Activated CD4-positive, alpha-beta T cell treated with anti-CD3 and anti-CD28 coated beads, Interleukin-2, amount 10 ng/mL, durations not matched to agents 7 days and 5 days (primary cell): ENCODE measurements at regions not wholly inside any gene's neighbourhood (a gene's known extent, or its start where the extent isn't known, plus 50 kb on each side); places are given as distances from the start of the nearest gene placed in this dataset.
"Not testable (repeated sequence)": the region's sequence is repeated elsewhere in the genome, so short reads cannot be mapped to it uniquely, and the experiment has no call there.

Source experiments
- CTCF ChIA-PET: fragments of 350-600 bp; sonication (Branson Sonifier 250); formaldehyde crosslinking; loops from one replicate; lab custom pipeline; 2021; ENCODE audit warnings: antibody characterized with exemption; lab: Charles Lee
- POLR2A ChIA-PET: fragments of 350-600 bp; sonication (Branson Sonifier 250); formaldehyde crosslinking; loops from one replicate; lab custom pipeline; 2021; ENCODE audit warnings: antibody characterized with exemption; lab: Charles Lee
- DNase-seq: peaks from one replicate; pipeline ENCODE4 v3.0.0-alpha.2; 2020
- H3K27ac Mint-ChIP-seq: one replicate; pipeline ENCODE4 v1.8.0; 2021; ENCODE audit warnings: mild to moderate bottlenecking, moderate library complexity, mixed read lengths
- H3K27me3 Mint-ChIP-seq: one replicate; pipeline ENCODE4 v1.8.0; 2021; ENCODE audit warnings: mixed read lengths
- H3K36me3 Mint-ChIP-seq: one replicate; pipeline ENCODE4 v1.8.0; 2021; ENCODE audit warnings: low read depth, mixed read lengths
- H3K4me1 Mint-ChIP-seq: one replicate; pipeline ENCODE4 v1.8.0; 2021; ENCODE audit warnings: mixed read lengths
- H3K4me3 Mint-ChIP-seq: one replicate; pipeline ENCODE4 v1.8.0; 2021; ENCODE audit warnings: mild to moderate bottlenecking, moderate library complexity, mixed read lengths
- H3K9me3 Mint-ChIP-seq: one replicate; pipeline ENCODE4 v1.8.0; 2021; ENCODE audit warnings: mixed read lengths

GRCh38 chrX:120727452-120727851 lies 97.6 kb upstream of the C1GALT1C1 start:
- Mint-ChIP-seq H3K4me3 (no peak overlapping the region), H3K36me3 (no peaks in the 10 kb centered on the region), H3K27ac (no peak overlapping the region), H3K27me3 (no peaks in the 10 kb centered on the region), H3K9me3 (peaks cover 2% of the 10 kb centered on the region), H3K4me1 (no peaks in the 10 kb centered on the region)
- POLR2A ChIA-PET, result no interaction called here
- CTCF ChIA-PET, result interaction anchor here (0.7 kb wide), 1 partner anchor 13 kb away, joined by 3 read pairs; no protein-coding TSS in a partner anchor
- DNase-seq, result no peak

DNA sequence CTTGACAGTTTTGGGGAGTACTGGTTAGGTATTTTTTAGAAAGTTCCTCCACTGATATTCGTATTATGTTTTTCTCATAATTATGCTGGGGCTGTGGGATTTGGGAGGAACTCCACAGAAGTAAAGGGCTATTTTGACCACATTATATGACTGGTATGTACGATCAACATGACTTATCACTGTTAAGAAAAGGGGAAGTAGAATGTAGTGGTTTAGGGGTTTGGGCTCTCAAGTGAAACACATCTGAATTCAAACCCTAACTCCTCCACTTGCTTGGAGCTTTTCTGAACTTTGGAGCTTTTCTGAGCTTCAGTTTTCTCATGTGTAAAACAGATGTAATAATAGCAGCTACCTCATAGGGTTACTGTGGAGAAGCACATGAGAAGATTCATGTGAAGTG lies 96.4 kb upstream of the C1GALT1C1 start:
- POLR2A ChIA-PET, result no interaction called here
- Mint-ChIP-seq H3K27me3 (no peaks in the 10 kb centered on the region), H3K4me1 (no peaks in the 10 kb centered on the region), H3K4me3 (no peak overlapping the region), H3K9me3 (peaks cover 2% of the 10 kb centered on the region), H3K36me3 (no peaks in the 10 kb centered on the region), H3K27ac (no peak overlapping the region)
- CTCF ChIA-PET, result no interaction called here
- DNase-seq, result no peak

DNA sequence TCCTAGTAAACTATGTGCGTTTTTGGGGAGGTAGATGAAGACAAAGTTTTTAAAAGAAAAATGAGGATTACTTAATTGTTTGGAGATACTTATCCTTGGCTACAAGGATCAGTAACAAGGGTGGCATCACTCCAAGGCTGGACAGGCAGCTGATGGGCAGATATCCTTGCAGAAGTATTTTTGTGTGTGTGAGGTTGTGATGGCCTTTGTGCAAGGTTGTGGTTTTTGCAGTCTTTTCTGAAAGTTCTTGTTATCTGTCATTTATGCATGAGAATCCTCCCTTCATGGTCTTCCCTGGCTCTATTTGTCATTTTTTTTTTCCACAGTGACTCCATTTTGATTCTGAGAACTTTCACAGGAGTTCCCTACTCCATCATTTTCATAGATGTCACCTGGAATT lies 96.0 kb upstream of the C1GALT1C1 start:
- H3K36me3 Mint-ChIP-seq, result no peaks in the 10 kb centered on the region
- no peaks in the 10 kb centered on the region for H3K27me3 Mint-ChIP-seq
- H3K27ac Mint-ChIP-seq, result no peak overlapping the region
- H3K4me1 Mint-ChIP-seq, result no peaks in the 10 kb centered on the region
- ChIA-PET CTCF (no interaction called here), POLR2A (no interaction called here)
- peaks cover 2% of the 10 kb centered on the region for H3K9me3 Mint-ChIP-seq
- H3K4me3 Mint-ChIP-seq, result no peak overlapping the region
- no peak for DNase-seq

GRCh38 chrX:120719622-120720021 lies 89.8 kb upstream of the C1GALT1C1 start:
- CTCF ChIA-PET, result interaction anchor here (1.1 kb wide), 1 partner anchor 15 kb away, joined by 4 read pairs; no protein-coding TSS in a partner anchor

GRCh38 chrX:120718969-120719368 lies 89.1 kb upstream of the C1GALT1C1 start:
- Mint-ChIP-seq H3K27ac (no peak overlapping the region), H3K4me1 (no peaks in the 10 kb centered on the region), H3K36me3 (no peaks in the 10 kb centered on the region), H3K9me3 (peaks cover 2% of the 10 kb centered on the region), H3K27me3 (no peaks in the 10 kb centered on the region), H3K4me3 (no peak overlapping the region)
- DNase-seq, result no peak
- POLR2A ChIA-PET, result no interaction called here
- CTCF ChIA-PET, result interaction anchor here (1.1 kb wide), 1 partner anchor 15 kb away, joined by 4 read pairs; no protein-coding TSS in a partner anchor

More at GRCh38 chrX:120719622-120720021, 89.8 kb upstream of the C1GALT1C1 start:
- peaks cover 2% of the 10 kb centered on the region for H3K9me3 Mint-ChIP-seq
- no peak overlapping the region for H3K27ac Mint-ChIP-seq
- POLR2A ChIA-PET, result no interaction called here
- DNase-seq, result no peak
- no peak overlapping the region for H3K4me3 Mint-ChIP-seq
- H3K4me1 Mint-ChIP-seq, result no peaks in the 10 kb centered on the region
- no peaks in the 10 kb centered on the region for H3K36me3 Mint-ChIP-seq
- no peaks in the 10 kb centered on the region for H3K27me3 Mint-ChIP-seq

- H3K27ac Mint-ChIP-seq, CTCF ChIA-PET: not testable (repeated sequence)
Observed at GRCh38 chrX:120702337-120702736, 72.5 kb upstream of the C1GALT1C1 start.

DNA sequence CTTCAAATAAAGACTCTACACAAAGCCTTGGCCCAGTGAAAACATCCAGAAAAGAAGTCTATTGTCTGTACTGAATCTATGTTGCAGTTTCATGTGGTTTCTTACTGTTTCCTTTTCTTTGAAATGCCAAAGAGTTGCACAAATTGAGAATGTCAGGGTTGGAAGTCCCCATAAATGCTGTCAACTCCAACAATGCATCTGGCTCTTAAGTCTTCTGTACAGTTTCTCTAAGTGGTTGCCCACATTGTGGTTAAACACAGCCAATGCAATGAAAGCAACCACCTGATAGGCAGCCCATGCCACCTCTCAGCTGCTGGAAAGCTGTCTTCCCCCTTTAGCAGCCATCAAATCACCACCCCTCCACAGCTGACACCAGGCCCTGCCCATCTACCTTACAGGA lies 67.2 kb upstream of the C1GALT1C1 start:
- peaks cover 18% of the 10 kb centered on the region for H3K9me3 Mint-ChIP-seq
- CTCF ChIA-PET, result interaction anchor here (0.8 to 0.9 kb wide), 2 partner anchors 10 to 12 kb away, joined by 4 read pairs; no protein-coding TSS in a partner anchor
- H3K27me3 Mint-ChIP-seq, result peaks cover 2% of the 10 kb centered on the region
- DNase-seq, result peak; percentile 71
- no peak overlapping the region for H3K4me3 Mint-ChIP-seq
- H3K4me1 Mint-ChIP-seq, result peaks cover 18% of the 10 kb centered on the region
- POLR2A ChIA-PET, result no interaction called here
- peaks cover 24% of the 10 kb centered on the region for H3K36me3 Mint-ChIP-seq
- peak overlapping the region; percentile 93 for H3K27ac Mint-ChIP-seq

More at GRCh38 chrX:120702337-120702736, 72.5 kb upstream of the C1GALT1C1 start:
- H3K27me3 Mint-ChIP-seq, POLR2A ChIA-PET, H3K4me3 Mint-ChIP-seq, DNase-seq, H3K4me1 Mint-ChIP-seq: not testable (repeated sequence)
- Mint-ChIP-seq H3K9me3 (peaks cover 18% of the 10 kb centered on the region), H3K36me3 (peaks cover 19% of the 10 kb centered on the region)

DNA sequence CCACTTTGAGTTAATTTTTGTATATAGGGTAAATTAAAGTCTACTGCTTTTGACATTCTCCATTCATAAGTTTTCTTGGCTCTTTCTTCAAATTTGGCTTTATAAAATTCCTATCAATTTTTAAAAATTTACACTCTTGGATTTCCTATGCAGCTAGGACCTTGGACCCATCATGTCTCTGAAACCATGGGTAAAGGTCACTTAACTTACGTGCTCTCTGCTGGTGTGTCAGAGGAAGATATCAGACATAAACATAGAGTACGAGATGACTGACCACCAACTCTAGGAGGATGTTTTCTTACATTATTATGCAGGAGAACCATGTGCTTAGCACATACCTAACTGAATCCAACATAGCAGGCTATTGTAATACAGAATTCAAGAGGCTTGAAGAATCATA lies 62.5 kb upstream of the C1GALT1C1 start:
- Mint-ChIP-seq H3K4me3 (no peak overlapping the region), H3K27ac (no peak overlapping the region), H3K9me3 (no peaks in the 10 kb centered on the region), H3K27me3 (no peaks in the 10 kb centered on the region), H3K36me3 (peaks cover 5% of the 10 kb centered on the region), H3K4me1 (peaks cover 13% of the 10 kb centered on the region)
- ChIA-PET CTCF (no interaction called here), POLR2A (no interaction called here)
- DNase-seq, result no peak

DNA sequence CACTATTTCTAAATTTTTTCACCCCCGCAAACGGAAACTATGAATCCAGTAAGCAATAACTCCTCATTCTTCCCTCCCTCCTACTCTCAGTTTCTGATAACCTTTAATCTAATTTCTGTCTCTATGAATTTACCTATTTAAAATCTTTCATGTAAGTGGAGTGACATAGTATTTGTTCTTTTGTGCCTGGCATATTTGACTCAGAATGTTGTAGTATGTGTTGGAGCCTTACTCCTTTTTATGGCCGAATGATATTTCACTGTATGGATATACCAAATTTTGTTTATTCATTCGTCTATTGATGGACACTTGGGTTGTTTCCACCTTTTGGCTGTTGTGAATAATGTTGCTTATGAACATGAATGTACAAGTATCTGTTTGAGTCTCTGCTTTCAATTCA lies 61.1 kb upstream of the C1GALT1C1 start:
- Mint-ChIP-seq H3K27me3 (no peaks in the 10 kb centered on the region), H3K27ac (no peak overlapping the region), H3K4me1 (peaks cover 4% of the 10 kb centered on the region), H3K9me3 (no peaks in the 10 kb centered on the region), H3K4me3 (no peak overlapping the region), H3K36me3 (no peaks in the 10 kb centered on the region)
- ChIA-PET CTCF (interaction anchor here (1.2 to 1.3 kb wide), 2 partner anchors 9 to 10 kb away, joined by 3 to 4 read pairs; no protein-coding TSS in a partner anchor), POLR2A (no interaction called here)
- DNase-seq, result no peak

- H3K27me3 Mint-ChIP-seq, result no peaks in the 10 kb centered on the region
- ChIA-PET CTCF (interaction anchor here (0.9 to 1.2 kb wide), 2 partner anchors 8 to 10 kb away, joined by 3 to 4 read pairs; no protein-coding TSS in a partner anchor), POLR2A (no interaction called here)
- DNase-seq, result no peak
- H3K4me3 Mint-ChIP-seq, result no peak overlapping the region
- H3K27ac Mint-ChIP-seq, result no peak overlapping the region
- peaks cover 4% of the 10 kb centered on the region for H3K4me1 Mint-ChIP-seq
- H3K9me3 Mint-ChIP-seq, result no peaks in the 10 kb centered on the region
- H3K36me3 Mint-ChIP-seq, result no peaks in the 10 kb centered on the region
Observed at GRCh38 chrX:120690344-120690743, 60.5 kb upstream of the C1GALT1C1 start.

DNA sequence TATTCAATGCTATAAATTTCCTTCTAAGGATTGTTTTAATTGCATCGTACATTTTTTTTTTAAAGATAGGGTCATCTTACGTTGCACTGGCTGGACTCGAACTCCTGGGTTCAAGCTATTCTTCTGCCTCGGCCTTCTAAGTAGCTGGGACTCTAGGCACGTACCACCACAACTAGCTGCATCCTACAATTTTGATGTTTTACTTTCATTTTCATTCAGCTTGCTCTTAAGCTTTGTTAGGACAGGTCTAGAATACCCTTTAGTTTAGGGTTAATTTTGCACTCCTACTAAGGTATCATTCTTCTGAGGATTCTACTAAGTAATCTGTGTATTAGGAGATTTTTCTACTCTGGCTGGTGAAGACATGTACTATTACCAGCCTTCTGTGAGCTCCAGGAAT lies 50.2 kb upstream of the C1GALT1C1 start:
- Mint-ChIP-seq H3K27me3 (no peaks in the 10 kb centered on the region), H3K27ac (peak overlapping the region; percentile 89)
- POLR2A ChIA-PET, result no interaction called here

More for the DNA sequence above, 50.2 kb upstream of the C1GALT1C1 start:
- CTCF ChIA-PET, result interaction anchor here (1.5 kb wide), 1 partner anchor 11 kb away, joined by 4 read pairs; no protein-coding TSS in a partner anchor
- H3K4me1 Mint-ChIP-seq, result peaks cover 14% of the 10 kb centered on the region
- peaks cover 9% of the 10 kb centered on the region for H3K9me3 Mint-ChIP-seq
- DNase-seq, result no peak
- H3K36me3 Mint-ChIP-seq, result peaks cover 5% of the 10 kb centered on the region
- H3K4me3 Mint-ChIP-seq, result peak overlapping the region; percentile 11
